ENCODE measurements at regions not wholly inside any gene's neighbourhood (a gene's known extent, or its start where the extent isn't known, plus 50 kb on each side); places are given as distances from the start of the nearest gene placed in this dataset.

DNA sequence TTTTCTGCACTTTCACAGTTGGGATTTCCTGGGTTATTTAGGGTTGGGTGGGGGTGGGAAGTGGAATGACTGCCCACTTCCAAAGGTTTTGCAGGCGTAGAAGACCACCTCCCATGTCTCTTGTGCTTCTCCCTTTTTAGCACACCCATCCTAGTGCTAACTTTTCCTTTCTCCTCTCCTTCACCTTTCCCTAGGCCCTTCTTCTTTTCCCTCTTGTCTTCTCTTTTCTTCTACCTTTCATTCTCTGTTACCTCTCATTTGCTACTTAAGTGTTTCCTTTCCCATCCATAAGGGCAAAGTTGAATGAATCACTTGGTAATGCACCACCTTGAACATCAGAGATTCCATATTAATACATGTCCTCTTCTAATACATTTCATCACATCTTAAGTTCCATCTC lies 105.0 kb upstream of the ZNF184 start:
- H3K27ac Mint-ChIP-seq = no peak overlapping the region
- TF ChIP-seq, protein P1, sequence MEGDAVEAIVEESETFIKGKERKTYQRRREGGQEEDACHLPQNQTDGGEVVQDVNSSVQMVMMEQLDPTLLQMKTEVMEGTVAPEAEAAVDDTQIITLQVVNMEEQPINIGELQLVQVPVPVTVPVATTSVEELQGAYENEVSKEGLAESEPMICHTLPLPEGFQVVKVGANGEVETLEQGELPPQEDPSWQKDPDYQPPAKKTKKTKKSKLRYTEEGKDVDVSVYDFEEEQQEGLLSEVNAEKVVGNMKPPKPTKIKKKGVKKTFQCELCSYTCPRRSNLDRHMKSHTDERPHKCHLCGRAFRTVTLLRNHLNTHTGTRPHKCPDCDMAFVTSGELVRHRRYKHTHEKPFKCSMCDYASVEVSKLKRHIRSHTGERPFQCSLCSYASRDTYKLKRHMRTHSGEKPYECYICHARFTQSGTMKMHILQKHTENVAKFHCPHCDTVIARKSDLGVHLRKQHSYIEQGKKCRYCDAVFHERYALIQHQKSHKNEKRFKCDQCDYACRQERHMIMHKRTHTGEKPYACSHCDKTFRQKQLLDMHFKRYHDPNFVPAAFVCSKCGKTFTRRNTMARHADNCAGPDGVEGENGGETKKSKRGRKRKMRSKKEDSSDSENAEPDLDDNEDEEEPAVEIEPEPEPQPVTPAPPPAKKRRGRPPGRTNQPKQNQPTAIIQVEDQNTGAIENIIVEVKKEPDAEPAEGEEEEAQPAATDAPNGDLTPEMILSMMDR (IDR thresholded peaks at IDR 0.05; ENCODE audit: unreplicated experiment) = no peak
- no peak for DNase-seq (ENCODE audit: low spot score, unreplicated experiment)
- no peaks in the 10 kb centered on the region for H3K9me3 Mint-ChIP-seq (ENCODE audit: low read depth)
- H3K4me3 Mint-ChIP-seq (ENCODE audit: low read depth) = no peak overlapping the region
- peaks cover 44% of the 10 kb centered on the region for H3K27me3 Mint-ChIP-seq
- no peaks in the 10 kb centered on the region for H3K36me3 Mint-ChIP-seq (ENCODE audit: insufficient read depth)
- H3K4me1 Mint-ChIP-seq (ENCODE audit: low read depth) = no peaks in the 10 kb centered on the region

DNA sequence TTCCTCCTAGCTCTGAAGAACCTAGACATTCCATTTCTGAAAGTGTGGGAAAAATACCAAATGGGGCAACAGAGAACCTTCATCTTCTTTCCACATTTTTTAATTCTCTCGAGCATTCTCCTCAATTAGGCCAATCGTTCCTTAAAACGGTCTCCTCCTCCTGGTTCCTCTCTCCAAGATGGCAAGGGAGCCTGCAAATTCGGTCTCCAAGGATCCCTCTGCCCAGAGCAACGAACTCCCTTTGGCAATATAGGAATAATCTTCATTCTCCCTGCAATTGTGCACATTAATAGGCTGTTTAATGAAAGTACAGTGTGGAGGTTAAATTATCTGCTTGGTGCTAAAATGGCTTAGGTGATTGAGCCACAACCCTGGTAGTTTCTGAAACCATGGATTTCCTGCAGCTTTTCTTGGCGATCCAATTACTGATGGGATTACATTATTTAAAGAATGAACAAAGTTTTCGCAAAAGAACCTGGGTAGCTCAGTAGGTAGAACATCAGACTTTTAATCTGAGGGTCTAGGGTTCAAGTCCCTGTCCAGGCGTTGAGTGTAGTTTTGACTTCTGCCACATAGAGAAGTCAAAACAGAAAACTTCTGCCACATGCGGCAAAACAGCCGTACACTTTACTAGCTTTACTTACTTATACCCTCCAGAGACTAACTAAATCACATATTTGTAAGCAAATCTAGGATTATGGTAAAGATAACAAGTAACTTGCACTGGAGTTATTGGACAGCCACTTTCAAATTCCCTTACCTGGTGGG lies 102.9 kb upstream of the ZNF184 start:
- no peaks in the 10 kb centered on the region for H3K36me3 Mint-ChIP-seq (ENCODE audit: insufficient read depth)
- no peak for DNase-seq (ENCODE audit: low spot score, unreplicated experiment)
- no peaks in the 10 kb centered on the region for H3K9me3 Mint-ChIP-seq (ENCODE audit: low read depth)
- no peaks in the 10 kb centered on the region for H3K4me1 Mint-ChIP-seq (ENCODE audit: low read depth)
- no peak overlapping the region for H3K27ac Mint-ChIP-seq
- no peak overlapping the region for H3K4me3 Mint-ChIP-seq (ENCODE audit: low read depth)
- TF ChIP-seq, protein P1 (IDR thresholded peaks at IDR 0.05; ENCODE audit: unreplicated experiment) = no peak
- peaks cover 37% of the 10 kb centered on the region for H3K27me3 Mint-ChIP-seq

DNA sequence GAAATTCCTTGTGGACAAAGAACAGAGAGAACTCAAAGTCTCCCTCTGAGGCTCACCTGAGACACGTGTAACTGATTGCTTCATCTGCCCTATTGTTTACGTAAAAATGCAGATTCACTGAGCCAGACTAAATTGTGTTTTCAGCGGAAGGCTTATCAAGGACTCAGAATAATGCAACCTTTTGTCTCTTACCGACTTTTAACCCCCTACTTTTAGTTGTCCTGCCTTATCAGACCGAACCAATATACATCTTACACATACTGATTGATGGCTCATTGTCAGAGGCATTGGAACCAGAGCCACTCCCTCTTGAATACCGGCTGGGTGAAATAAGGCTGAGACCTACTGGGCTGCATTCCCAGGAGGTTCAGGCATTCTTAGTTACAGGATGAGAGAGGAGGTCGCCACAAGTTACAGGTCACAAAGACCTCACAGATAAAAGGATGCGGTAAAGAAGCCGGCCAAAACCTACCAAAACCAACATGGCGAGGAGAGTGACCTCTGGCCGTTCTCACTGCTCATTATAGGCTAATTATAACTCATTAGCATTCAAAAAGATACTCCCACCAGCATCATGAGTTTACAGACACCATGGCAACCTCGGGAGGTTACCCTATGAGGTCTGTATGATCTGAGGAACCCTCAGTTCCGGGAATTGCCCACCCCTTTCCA lies 95.5 kb upstream of the ZNF184 start:
- Mint-ChIP-seq H3K4me1 (ENCODE audit: low read depth) (peaks cover 3% of the 10 kb centered on the region), H3K9me3 (ENCODE audit: low read depth) (no peaks in the 10 kb centered on the region), H3K4me3 (ENCODE audit: low read depth) (no peak overlapping the region), H3K27me3 (peaks cover 49% of the 10 kb centered on the region), H3K36me3 (ENCODE audit: insufficient read depth) (no peaks in the 10 kb centered on the region), H3K27ac (no peak overlapping the region)
- TF ChIP-seq, protein P1 (IDR thresholded peaks at IDR 0.05; ENCODE audit: unreplicated experiment) = no peak
- DNase-seq (ENCODE audit: low spot score, unreplicated experiment) = no peak

DNA sequence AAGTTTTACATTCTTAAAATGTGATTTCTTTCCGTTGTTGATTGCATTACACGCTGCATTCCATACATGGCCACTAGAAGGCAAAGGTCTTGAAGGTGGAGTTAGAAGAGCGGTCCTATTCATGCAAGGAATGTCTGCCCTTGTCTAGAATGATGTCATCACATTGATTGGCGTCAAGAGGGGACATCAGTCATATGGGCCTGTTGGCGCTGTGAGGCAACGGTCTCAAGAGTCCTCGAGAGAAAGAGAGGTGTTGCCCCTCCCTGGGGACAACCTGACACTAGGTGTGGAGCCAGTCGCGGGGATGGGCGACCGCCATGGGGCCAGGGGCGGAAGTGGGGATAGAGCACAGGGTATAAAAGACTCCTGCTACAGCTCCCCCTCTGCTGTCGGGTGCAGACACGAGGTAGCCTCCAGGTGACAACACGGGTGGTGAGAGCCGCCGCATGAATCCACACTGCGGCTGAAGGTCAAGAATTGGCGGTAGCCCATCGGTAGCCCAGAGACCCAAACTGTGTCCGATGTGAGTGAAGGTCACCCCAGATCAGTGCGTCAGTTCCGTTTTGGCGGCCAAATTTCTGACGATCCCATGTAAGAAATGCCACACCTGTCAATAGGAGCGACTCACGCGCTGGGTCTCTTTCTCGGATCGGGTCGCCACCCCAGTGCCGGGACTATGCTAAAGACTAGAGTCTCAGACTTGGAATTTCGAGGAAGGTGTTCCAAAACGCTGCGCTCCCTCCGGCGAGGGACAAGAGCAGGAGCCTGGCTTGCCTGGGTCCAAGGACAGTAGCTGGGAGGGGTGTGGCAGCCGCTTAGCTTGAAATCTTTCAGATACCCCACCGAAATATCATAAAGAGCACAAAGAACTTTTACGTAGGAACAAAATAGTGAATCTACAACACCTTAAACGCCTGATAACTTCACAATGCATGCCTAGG lies 93.2 kb upstream of the ZNF184 start:
- Mint-ChIP-seq H3K36me3 (ENCODE audit: insufficient read depth) (no peaks in the 10 kb centered on the region), H3K9me3 (ENCODE audit: low read depth) (no peaks in the 10 kb centered on the region), H3K4me3 (ENCODE audit: low read depth) (peak overlapping the region; percentile 74), H3K4me1 (ENCODE audit: low read depth) (peaks cover 3% of the 10 kb centered on the region), H3K27ac (peak overlapping the region; percentile 54), H3K27me3 (peaks cover 66% of the 10 kb centered on the region)
- DNase-seq (ENCODE audit: low spot score, unreplicated experiment) = peak; percentile 26
- TF ChIP-seq, protein P1 (IDR thresholded peaks at IDR 0.05; ENCODE audit: unreplicated experiment) = peak; percentile 56

DNA sequence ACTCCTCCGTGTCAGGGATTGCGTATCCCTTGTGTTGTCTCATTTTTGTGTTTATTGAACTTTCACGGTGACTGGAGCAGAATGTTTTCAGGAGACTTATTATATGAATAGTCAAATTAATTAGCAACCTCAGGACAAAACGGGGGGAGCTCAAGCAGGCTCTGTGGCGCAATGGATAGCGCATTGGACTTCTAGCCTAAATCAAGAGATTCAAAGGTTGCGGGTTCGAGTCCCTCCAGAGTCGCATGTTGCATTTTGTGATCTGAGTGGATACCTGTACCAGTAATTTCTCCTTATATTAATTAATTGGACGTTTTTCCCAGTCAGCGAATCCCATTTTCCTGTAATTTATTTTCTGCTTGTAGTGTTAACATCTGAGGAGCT lies 89.1 kb upstream of the ZNF184 start:
- Mint-ChIP-seq H3K27ac (no peak overlapping the region), H3K9me3 (ENCODE audit: low read depth) (no peaks in the 10 kb centered on the region), H3K36me3 (ENCODE audit: insufficient read depth) (no peaks in the 10 kb centered on the region), H3K4me1 (ENCODE audit: low read depth) (peaks cover 3% of the 10 kb centered on the region), H3K4me3 (ENCODE audit: low read depth) (no peak overlapping the region), H3K27me3 (peaks cover 78% of the 10 kb centered on the region)
- no peak for DNase-seq (ENCODE audit: low spot score, unreplicated experiment)
- TF ChIP-seq, protein P1 (IDR thresholded peaks at IDR 0.05; ENCODE audit: unreplicated experiment) = no peak

All from progenitor cell of endocrine pancreas (in vitro differentiated cells).